Daoy (cell line): ENCODE measurements at regions not wholly inside any gene's neighbourhood (a gene's known extent, or its start where the extent isn't known, plus 50 kb on each side); places are given as distances from the start of the nearest gene placed in this dataset.
A peak's percentile ranks its signal among the peaks of the same experiment; 100 is the strongest.

Source experiments
- DNase-seq: peaks from one replicate; pipeline ENCODE4 v3.0.0-alpha.2; 2015; ENCODE audit warnings: low read depth

DNA sequence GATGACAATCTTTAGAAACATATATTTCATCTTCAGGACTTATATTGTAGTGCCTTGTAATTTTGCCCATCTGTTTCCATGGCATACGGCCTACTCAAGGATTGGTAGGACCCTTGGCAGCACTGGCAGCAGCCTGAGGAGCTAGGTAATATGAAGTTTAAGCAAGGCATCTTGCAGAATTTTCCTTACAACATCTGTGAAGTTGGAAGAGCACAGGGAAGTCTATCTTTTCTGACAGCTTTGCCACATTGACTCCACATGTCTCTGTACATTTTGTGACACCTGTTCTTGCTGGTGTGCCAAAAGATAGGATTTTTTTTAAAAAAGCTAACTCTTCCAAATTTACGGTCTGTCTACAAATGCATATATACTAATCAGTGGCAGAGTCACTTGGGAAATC lies 1235.2 kb downstream of the PCDH7 start:
- no peak for DNase-seq

GRCh38 chr4:31959972-31960371 lies 1239.8 kb downstream of the PCDH7 start:
- DNase-seq, result no peak

DNA sequence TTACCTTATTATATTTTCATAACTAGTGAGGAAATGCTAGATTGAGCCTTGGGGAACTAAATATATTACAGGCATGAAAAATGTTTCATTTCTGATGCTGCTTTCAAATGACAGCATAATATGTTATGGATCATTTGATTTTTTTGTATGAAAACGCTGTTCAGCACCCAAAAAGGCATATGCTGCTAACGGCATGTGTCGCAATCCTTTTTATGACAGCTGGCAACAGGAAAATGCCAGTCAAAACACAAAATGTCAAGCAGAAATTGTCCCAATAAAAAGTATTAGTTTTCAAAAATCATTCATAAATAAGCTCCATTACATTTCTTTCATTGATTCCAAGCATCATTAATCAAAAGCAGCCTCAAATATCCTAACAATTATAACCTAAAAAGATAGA lies 1244.5 kb downstream of the PCDH7 start:
- DNase-seq, result no peak

- no peak for DNase-seq
These were observed 1248.7 kb downstream of the PCDH7 start for GRCh38 chr4:31968842-31969241.

DNA sequence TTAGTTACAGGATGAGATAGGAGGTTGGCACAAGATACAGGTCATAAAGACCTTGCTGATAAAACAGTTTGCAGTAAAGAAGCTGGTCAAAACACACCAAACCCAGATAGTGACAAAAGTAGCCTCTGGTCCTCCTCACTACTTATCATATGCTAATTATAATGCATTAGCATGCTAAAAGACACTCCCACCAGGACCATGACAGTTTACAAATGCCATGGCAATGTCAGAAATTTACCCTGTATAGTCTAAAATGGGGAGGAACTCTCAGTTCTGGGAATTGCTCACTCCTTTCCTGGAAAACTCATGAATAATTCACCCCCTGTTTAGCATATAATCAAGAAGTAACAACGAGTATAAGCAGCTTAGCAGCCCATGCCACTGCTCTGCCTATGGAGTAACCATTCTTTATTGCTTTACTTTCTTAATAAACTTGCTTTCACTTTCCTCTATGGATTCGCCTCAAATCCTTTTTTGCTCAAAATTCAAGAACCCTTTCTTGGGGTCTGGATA lies 1254.4 kb downstream of the PCDH7 start:
- DNase-seq, result no peak

DNA sequence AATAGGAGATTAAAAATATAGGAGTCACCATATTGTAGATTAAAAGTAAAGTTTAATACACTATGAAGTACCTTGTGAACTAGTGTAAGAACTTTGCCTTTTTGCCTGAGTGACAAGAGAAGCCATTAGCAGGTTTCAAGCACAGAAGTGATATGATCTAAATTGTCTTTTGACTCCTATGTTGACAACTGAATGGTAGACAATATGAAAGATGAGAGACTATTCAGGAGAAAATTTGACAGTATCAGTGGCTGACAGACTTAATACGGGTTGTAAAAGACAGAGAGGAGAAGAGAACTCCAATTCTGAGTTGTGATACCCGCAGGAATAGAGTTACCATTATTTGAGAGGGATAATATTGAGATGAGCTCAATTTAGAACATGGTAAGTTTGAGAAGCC lies 1259.8 kb downstream of the PCDH7 start:
- DNase-seq, result no peak

- no peak for DNase-seq
These were observed 1263.1 kb downstream of the PCDH7 start for GRCh38 chr4:31983246-31983645.

DNA sequence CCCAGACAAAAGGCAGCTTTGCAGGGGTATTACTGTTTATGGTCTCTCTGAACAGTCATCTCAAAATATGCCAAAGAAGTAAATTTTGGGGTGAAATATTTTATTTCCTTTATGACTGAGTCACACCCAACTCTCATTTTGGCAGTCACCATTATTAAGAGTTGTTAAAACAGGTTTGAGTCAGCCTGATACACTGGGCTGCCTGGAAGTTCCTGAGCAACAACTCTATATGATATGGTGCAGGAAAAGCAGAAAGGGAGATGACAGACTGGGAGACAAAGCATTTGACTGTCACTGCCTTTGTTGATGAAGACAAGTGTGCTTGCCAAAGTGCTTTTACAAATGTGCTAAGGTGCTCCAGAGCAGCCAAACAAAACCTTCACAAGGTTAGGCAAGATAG lies 1263.5 kb downstream of the PCDH7 start:
- no peak for DNase-seq

GRCh38 chr4:31984872-31985271 lies 1264.7 kb downstream of the PCDH7 start:
- no peak for DNase-seq

DNA sequence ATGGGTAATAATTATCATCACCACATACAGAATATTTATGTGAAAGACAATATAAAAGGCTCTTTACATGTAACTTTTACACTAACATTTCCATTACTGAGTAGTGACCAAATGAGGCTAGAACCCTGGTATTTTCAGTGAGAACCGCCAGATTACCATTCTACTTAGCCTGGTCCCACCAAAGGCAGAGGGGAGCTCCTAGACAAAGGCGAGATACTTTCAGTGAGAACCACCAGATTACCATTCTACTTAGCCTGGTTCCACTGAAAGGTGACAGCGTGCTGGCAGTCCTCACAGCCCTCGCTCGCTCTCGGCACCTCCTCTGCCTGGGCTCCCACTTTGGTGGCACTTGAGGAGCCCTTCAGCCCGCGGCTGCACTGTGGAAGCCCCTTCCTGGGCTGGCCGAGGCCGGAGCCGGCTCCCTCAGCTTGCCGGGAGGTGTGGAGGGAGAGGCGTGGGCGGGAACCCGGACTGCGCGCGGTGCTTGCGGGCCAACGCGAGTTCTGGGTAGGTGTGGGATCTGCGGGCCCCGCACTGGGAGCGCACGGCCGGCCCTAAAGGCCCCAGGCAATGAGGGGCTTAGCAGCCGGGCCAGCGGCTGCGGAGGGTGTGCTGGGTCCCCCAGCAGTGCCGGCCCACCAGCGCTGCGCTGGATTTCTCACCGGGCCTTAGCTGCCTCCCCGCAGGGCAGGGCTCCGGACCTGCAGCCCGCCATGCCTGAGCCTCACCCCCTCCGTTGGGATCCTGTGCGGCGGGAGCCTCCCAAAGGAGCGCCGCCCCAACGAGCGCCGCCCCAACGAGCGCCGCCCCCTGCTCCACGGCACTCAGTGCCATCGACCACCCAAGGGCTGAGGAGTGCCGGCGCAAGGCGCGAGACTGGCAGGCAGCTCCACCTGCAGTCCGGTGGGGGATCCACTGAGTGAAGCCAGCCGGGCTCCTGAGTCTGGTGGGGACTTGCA lies 1276.1 kb downstream of the PCDH7 start:
- DNase-seq, result peak; percentile 6

DNA sequence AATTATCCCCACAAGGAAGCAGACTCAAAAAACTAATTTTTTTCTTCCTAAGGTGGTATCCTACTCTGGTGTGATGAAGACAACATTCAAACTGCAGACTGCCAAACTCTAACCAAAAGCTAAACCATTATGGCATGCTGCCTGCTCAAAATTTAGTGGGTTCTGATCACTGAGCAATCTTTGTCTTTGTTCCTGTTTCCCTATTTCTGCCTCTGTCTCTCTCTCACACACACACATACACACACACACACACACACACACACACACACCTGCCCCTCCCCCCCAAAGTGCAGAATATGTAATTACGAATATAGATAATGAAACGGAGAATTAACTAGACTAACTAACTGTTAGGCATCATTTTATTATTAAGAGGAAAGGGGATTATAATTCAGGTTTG lies 1278.6 kb downstream of the PCDH7 start:
- DNase-seq, result no peak

DNA sequence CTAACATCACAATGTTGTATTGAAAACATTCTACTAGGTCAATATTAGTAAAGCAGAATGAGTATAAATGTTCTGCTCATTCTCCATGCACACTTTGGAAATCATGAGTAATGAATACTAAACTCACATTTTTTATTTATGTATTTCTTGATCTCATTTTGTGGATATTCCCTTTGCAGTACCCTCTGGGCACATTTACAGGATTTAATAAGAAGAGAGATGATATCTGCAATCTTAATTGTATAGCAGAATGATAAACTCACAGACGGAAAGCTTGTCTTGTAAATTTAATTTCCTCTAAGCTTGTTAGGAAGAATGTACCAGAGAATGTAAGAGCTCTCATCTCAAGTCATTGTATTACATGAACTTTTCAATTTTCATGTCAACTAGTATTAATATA lies 1279.7 kb downstream of the PCDH7 start:
- DNase-seq, result no peak

GRCh38 chr4:32000846-32001488 lies 1280.8 kb downstream of the PCDH7 start:
- DNase-seq, result no peak

GRCh38 chr4:32002037-32002747 lies 1282.0 kb downstream of the PCDH7 start:
- no peak for DNase-seq

DNA sequence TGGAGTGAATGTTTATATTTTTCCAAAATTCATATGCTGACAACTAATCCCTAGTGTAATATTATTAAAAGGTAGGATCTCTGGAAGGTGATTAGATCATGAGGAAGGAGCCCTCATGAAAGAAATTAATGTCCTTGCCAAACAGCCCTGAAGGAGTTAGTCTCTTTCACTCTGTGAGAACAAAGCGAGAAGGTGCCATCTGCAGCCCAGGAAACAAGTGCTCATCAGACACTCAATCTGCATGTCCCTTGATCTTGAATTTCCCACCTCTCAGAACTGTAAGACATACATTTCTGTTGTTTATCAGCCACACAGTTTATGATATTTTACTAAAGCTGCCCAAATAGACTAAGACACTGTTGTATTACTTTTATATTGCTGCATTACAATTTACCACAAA lies 1283.4 kb downstream of the PCDH7 start:
- no peak for DNase-seq

- DNase-seq, result peak; percentile 8
These were observed 1290.1 kb downstream of the PCDH7 start for GRCh38 chr4:32010221-32010620.

DNA sequence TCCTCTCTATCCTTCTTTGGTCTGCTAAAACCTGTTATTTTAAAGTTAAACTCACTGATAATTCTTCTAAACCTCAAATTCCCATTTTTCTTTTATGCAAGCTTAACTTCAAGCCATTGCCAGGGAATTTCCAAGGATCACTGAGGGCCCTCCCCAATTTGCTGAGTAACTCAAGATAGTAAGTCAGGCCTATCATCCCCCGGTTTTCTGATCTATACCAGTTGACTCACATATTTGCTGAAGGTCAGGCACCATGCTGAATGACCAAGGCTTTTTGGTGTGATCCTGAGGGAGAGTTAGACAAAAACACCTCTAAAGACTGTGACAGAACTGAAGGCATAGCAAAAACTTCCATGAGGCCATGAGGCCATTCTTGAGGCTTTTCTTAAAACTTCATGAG lies 1301.9 kb downstream of the PCDH7 start:
- DNase-seq, result no peak

DNA sequence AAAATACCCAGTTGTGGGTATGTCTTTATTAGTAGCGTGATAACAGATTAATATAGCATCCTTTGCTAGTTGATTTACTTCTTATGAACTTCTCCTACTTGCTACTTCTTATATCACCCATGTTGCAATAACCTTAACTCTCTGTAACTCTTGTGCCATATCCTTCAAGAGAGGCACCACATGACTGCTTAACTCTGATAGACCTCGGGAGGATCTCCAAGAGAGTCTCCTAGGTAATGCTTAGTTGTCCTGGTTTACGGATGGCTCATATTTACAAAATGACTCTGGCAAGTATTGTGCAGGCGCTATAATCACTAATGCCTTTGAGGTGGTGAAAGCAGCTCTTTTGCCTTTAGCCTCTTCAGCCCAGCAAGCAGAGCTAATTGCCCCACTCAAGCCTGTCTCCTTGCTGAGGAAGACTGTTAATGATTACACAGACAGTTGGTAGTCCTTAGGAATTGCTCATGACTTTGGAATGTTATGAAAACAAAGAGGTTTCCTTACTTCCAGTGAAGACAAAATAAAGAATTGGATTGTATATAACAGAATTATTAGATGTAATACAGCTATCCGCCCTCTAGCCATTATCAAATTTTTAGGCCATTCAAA lies 1305.8 kb downstream of the PCDH7 start:
- DNase-seq, result no peak

GRCh38 chr4:32030406-32030805 lies 1310.2 kb downstream of the PCDH7 start:
- no peak for DNase-seq

DNA sequence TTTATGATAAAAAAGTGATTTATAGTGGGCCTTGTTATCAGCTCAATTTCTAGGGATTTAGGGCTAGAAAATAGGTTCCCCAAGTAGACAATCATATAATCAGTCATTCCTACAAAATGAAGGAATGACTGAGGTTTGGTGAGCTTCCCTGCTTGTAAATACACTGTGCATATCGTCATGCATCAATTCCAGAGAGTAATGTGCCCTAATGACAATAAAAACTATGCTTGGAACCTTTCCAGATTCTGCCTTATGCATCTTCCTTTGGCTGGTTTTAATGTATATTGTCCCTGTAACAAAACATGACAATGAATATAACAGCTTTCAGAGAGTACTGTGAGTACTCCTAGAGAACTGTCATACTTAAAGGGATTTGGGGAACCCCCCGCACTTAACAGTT lies 1310.9 kb downstream of the PCDH7 start:
- DNase-seq, result no peak

GRCh38 chr4:32032136-32032672 lies 1312.0 kb downstream of the PCDH7 start:
- DNase-seq, result no peak

GRCh38 chr4:32037399-32037798 lies 1317.2 kb downstream of the PCDH7 start:
- DNase-seq, result no peak
